ENCODE measurements at regions not wholly inside any gene's neighbourhood (a gene's known extent, or its start where the extent isn't known, plus 50 kb on each side); places are given as distances from the start of the nearest gene placed in this dataset.

DNA sequence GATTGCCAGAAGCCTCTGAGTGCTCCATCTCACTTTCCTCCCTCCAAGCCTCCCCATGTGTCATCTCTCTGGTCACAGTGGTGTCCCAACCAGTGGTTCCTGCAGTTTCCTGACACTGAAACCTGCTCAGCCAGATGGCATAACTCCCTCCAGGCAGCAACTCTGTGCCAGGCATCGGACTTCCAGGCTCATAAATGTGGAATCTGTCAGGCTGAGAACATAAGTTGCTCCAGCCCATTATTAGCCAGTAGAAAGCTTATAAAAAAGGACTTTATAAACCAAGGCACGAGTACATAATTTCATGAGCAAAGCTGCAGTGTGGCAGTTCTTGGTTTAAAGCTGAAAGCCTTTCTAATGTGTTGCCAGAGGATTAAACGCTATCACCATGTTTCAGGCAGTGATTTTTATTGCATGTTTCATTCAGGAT, 194.3 kb downstream of the DACT1 start:
- TF ChIP-seq ZNF274 (IDR thresholded peaks at IDR 0.05; ENCODE audit: low read depth, low read length) (no peak), YY1 (IDR thresholded peaks at IDR 0.05; ENCODE audit: insufficient read depth, insufficient read length) (no peak)

All from NT2/D1 (cell line).